K562 (cell line): ENCODE measurements at regions not wholly inside any gene's neighbourhood (a gene's known extent, or its start where the extent isn't known, plus 50 kb on each side); places are given as distances from the start of the nearest gene placed in this dataset.

Source experiments
- AFF4 ChIP-seq: sonication (generic); formaldehyde crosslinking; IDR thresholded peaks from 2 replicates; pipeline ENCODE4 v1.8.0; 2023; ENCODE audit warnings: mild to moderate bottlenecking, missing genetic modification reagents
- ARID3A ChIP-seq: IDR thresholded peaks from 2 replicates; pipeline ENCODE4 v1.6.1; 2012; ENCODE audit warnings: low read depth, low read length, improper control_type of control experiment, borderline replicate concordance
- KDM4B ChIP-seq, 2 experiments: fragments of 450-650 bp in 1 of 2; sonication (generic) in 1 of 2; IDR thresholded peaks; 2 replicates each; pipeline ENCODE4 v1.6.1; 2016 to 2017; ENCODE audit warnings: borderline replicate concordance in 2 of 2, antibody characterized with exemption in 1 of 2, low read depth in 1 of 2, mild to moderate bottlenecking in 1 of 2
- LARP7 ChIP-seq: fragments of 450-650 bp; IDR thresholded peaks from 2 replicates; pipeline ENCODE4 v1.6.1; 2016
- MTA2 ChIP-seq: fragments of 450-650 bp; IDR thresholded peaks from 2 replicates; pipeline ENCODE4 v1.6.1; 2016; ENCODE audit warnings: low read depth
- NR2F6 ChIP-seq: fragments of 450-650 bp; formaldehyde crosslinking; IDR thresholded peaks from 2 replicates; pipeline ENCODE4 v1.4.0; 2020; ENCODE audit warnings: mild to moderate bottlenecking
- RBBP5 ChIP-seq: fragments of 200-600 bp; sonication (generic); IDR thresholded peaks from 2 replicates; pipeline ENCODE4 v1.6.1; 2012; ENCODE audit warnings: borderline replicate concordance, mild to moderate bottlenecking, low read length, control low read depth, inconsistent platforms; ENCODE audit not compliant: insufficient read depth, poor library complexity, severe bottlenecking
- ZBTB8A ChIP-seq: fragments of 450-650 bp; IDR thresholded peaks from 2 replicates; pipeline ENCODE4 v1.6.1; 2018; ENCODE audit warnings: mild to moderate bottlenecking, moderate library complexity; ENCODE audit not compliant: partially characterized antibody
- ZNF212 ChIP-seq: fragments of 450-650 bp; formaldehyde crosslinking; IDR thresholded peaks from 2 replicates; pipeline ENCODE4 v1.4.0; 2020; ENCODE audit warnings: mild to moderate bottlenecking
- ZNF695 ChIP-seq: fragments of 450-650 bp; formaldehyde crosslinking; IDR thresholded peaks from 2 replicates; pipeline ENCODE4 v1.4.0; 2020; ENCODE audit warnings: mild to moderate bottlenecking, moderate library complexity
- TF ChIP-seq, protein P1 (sequence below): IDR thresholded peaks from 2 replicates; pipeline ENCODE4 v1.6.1; 2016; ENCODE audit warnings: missing genetic modification characterization, missing compliant biosample characterization
- TF ChIP-seq, protein P2 (sequence below): fragments of 450-650 bp; IDR thresholded peaks from 2 replicates; pipeline ENCODE4 v1.6.1; 2017; ENCODE audit warnings: antibody characterized with exemption
- TF ChIP-seq, protein P3 (sequence below), 3 experiments: IDR thresholded peaks in 2 of 3; conservative IDR thresholded peaks in 1 of 3; 2 replicates each; pipeline ENCODE4 v1.5.1; 2011 to 2012; ENCODE audit warnings: low read length in 3 of 3, mild to moderate bottlenecking in 3 of 3, control low read depth in 2 of 3, improper control_type of control experiment in 1 of 3, inconsistent platforms in 1 of 3, low read depth in 1 of 3, mixed read lengths in 1 of 3, moderate library complexity in 1 of 3; ENCODE audit not compliant: insufficient read depth in 2 of 3

DNA sequence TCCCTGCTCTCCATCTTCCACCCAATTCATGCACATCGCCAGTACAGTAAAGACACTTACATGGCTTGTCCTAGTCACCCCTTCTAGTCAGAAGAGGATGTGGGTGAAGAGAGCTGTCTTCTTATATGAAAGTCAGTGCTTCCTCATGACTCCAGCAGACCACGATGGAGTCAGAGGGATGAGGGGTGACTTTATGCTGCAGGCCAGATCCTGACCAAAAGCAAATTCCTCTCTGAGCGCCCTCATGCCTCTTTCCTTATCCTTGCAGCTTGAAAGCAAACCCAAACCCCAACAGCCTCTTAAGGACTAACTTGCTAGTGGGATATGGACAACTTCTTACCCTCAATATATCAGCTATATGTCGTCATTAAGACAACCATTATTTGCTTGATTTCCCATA, 348.2 kb upstream of the DUSP10 start:
- TF ChIP-seq AFF4, result no peak
- no peak for TF ChIP-seq LARP7
- TF ChIP-seq MTA2, result no peak
- TF ChIP-seq, protein P1, sequence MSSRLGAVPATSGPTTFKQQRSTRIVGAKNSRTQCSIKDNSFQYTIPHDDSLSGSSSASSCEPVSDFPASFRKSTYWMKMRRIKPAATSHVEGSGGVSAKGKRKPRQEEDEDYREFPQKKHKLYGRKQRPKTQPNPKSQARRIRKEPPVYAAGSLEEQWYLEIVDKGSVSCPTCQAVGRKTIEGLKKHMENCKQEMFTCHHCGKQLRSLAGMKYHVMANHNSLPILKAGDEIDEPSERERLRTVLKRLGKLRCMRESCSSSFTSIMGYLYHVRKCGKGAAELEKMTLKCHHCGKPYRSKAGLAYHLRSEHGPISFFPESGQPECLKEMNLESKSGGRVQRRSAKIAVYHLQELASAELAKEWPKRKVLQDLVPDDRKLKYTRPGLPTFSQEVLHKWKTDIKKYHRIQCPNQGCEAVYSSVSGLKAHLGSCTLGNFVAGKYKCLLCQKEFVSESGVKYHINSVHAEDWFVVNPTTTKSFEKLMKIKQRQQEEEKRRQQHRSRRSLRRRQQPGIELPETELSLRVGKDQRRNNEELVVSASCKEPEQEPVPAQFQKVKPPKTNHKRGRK (tag), result no peak
- TF ChIP-seq, protein P2, sequence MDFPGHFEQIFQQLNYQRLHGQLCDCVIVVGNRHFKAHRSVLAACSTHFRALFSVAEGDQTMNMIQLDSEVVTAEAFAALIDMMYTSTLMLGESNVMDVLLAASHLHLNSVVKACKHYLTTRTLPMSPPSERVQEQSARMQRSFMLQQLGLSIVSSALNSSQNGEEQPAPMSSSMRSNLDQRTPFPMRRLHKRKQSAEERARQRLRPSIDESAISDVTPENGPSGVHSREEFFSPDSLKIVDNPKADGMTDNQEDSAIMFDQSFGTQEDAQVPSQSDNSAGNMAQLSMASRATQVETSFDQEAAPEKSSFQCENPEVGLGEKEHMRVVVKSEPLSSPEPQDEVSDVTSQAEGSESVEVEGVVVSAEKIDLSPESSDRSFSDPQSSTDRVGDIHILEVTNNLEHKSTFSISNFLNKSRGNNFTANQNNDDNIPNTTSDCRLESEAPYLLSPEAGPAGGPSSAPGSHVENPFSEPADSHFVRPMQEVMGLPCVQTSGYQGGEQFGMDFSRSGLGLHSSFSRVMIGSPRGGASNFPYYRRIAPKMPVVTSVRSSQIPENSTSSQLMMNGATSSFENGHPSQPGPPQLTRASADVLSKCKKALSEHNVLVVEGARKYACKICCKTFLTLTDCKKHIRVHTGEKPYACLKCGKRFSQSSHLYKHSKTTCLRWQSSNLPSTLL, result no peak
- TF ChIP-seq, protein P3, sequence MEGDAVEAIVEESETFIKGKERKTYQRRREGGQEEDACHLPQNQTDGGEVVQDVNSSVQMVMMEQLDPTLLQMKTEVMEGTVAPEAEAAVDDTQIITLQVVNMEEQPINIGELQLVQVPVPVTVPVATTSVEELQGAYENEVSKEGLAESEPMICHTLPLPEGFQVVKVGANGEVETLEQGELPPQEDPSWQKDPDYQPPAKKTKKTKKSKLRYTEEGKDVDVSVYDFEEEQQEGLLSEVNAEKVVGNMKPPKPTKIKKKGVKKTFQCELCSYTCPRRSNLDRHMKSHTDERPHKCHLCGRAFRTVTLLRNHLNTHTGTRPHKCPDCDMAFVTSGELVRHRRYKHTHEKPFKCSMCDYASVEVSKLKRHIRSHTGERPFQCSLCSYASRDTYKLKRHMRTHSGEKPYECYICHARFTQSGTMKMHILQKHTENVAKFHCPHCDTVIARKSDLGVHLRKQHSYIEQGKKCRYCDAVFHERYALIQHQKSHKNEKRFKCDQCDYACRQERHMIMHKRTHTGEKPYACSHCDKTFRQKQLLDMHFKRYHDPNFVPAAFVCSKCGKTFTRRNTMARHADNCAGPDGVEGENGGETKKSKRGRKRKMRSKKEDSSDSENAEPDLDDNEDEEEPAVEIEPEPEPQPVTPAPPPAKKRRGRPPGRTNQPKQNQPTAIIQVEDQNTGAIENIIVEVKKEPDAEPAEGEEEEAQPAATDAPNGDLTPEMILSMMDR (IDR thresholded peaks at IDR 0.05 in 2 of 3, conservative IDR thresholded peaks at IDR 0.05 in 1 of 3; ENCODE audit: insufficient read depth in 2 of 3, low read depth in 1 of 3, low read length in 3 of 3), result no peak
- no peak for TF ChIP-seq ZNF695 (CRISPR knock-in tag)
- TF ChIP-seq RBBP5, result no peak
- TF ChIP-seq KDM4B (IDR thresholded peaks at IDR 0.05; ENCODE audit: borderline replicate concordance in 2 of 2, low read depth in 1 of 2), result no peak
- no peak for TF ChIP-seq ARID3A
- TF ChIP-seq ZBTB8A, result no peak
- TF ChIP-seq NR2F6 (CRISPR knock-in tag), result no peak
- no peak for TF ChIP-seq ZNF212 (CRISPR knock-in tag)
